Esophagus muscularis mucosa (tissue), 3 donors: ENCODE measurements at regions not wholly inside any gene's neighbourhood (a gene's known extent, or its start where the extent isn't known, plus 50 kb on each side); places are given as distances from the start of the nearest gene placed in this dataset.

Experiments used
- CTCF ChIP-seq, 3 experiments: fragments of 200-600 bp in 2 of 3; fragments of 450-650 bp in 1 of 3; sonication (generic) in 2 of 3; IDR thresholded peaks; one replicate each; pipeline ENCODE4 v1.5.1; 2017 to 2019; ENCODE audit warnings: antibody characterized with exemption in 3 of 3, mild to moderate bottlenecking in 2 of 3, moderate library complexity in 1 of 3
- POLR2AphosphoS5 ChIP-seq, 2 donors: sonication (generic); formaldehyde crosslinking; IDR thresholded peaks; one replicate each; pipeline ENCODE4 v1.6.1; 2017; ENCODE audit warnings: antibody characterized with exemption in 2 of 2

- TF ChIP-seq CTCF (IDR thresholded peaks at IDR 0.05) = no peak
- no peak for TF ChIP-seq POLR2AphosphoS5 (IDR thresholded peaks at IDR 0.05)
Measured at GRCh38 chr1:194734970-194735369, 1548.6 kb upstream of the B3GALT2 start.
